H54 (cell line): ENCODE measurements at regions not wholly inside any gene's neighbourhood (a gene's known extent, or its start where the extent isn't known, plus 50 kb on each side); places are given as distances from the start of the nearest gene placed in this dataset.

Experiments
- DNase-seq: peaks from one replicate; pipeline ENCODE4 v3.0.0; 2011; ENCODE audit warnings: low spot score, mixed read lengths; ENCODE audit not compliant: insufficient read length
- FAIRE-seq: peaks from 3 replicates; lab custom pipeline; 2011; peaks lifted over from hg19 to GRCh38; lab: Jason Lieb, UNC
- POLR2A ChIP-seq: IDR thresholded peaks from 2 replicates; pipeline ENCODE4 v1.6.1; 2011; ENCODE audit warnings: low read depth, mild to moderate bottlenecking, low read length

DNA sequence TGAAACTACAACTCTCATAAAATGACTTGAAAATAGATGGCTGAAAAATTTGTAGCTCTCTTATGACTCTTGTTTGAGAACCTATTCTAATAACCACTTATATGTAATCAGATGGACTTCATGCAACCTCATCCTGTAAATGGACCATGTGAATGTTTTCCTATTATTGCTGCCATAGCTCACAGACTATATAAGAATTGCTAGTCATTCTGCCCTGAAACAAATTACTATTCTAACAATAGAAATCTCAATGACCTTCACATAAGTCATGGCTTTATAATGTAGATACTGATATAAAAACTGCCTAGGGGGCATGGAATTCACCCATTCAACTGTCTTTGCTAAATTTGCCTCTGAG is 1111.0 kb upstream of the ATXN8OS start:
- DNase-seq, result no peak

DNA sequence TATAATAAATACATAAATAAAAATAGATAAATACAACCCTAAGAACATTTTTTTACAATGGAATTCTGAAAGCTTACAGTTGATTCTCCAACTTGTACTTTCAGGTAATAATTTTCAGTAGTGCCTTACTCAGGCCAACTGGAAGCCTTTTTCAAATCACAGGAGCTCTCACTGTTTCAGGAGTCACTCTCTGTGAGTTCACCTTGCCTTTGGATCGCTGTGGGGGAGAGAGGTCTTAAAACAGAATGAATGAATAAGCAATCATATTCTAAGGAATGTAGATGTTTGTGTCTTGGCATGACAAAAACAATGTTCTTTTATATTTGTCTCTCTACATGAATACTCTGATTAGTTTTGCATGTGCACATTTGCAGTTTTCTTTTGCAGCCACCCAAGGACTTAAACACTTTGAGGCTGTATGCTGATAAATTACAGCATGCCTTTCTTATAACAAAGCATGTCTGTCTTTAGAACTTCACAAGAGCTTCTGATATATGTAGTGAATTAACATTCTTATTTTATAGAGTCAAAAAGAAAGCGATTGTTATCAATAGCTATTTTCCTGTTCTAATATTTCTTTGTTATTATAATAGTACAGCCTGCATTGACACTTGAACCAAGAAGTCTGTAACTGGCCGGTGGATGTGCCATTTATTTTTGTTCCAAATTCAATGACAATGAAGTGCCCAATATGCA is 1111.5 kb upstream of the ATXN8OS start:
- no peak for TF ChIP-seq POLR2A
- FAIRE-seq, result no peak
- DNase-seq, result no peak

More for the DNA sequence above, 1111.0 kb upstream of the ATXN8OS start:
- TF ChIP-seq POLR2A, result no peak
- no peak for FAIRE-seq

DNA sequence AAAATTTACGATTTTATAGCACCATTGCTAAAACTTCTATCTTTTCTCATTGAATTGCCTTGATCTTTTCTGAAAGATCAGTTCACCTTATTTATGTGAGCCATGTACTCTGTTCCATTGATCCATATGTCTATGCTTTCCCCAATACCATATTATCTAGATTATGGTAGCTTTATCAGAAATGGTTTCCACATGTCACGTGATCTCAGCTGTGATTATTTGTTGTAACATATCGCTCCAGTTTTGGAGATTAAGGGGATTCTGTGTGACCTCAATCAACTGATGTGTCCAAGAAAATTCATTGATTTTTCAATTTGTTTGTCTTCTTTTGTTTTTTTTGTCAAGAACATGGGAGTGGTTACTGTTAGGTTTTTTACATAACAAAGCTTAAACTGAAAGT is 1114.5 kb upstream of the ATXN8OS start:
- FAIRE-seq (no peak), DNase-seq (no peak)
- TF ChIP-seq POLR2A, result no peak

DNA sequence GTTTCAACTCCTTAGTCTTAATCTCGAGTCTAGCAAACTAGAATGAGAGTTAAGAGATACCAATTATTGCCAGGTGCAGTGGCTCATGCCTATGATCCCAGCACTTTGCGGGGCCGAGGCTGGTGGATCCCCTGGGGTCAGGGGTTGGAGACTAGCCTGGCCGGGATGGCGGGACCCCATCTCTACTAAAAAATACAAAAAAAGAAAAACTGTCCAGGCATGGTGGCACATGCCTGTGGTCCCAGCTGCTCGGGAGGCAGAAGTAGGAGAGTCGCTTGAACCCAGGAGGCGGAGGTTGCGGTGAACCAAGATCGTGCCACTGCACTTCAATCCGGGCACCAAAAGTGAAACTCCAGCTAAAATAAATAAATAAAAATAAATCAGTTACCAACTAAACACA is 1119.5 kb upstream of the ATXN8OS start:
- TF ChIP-seq POLR2A, result no peak
- DNase-seq, result no peak
- no peak for FAIRE-seq

DNA sequence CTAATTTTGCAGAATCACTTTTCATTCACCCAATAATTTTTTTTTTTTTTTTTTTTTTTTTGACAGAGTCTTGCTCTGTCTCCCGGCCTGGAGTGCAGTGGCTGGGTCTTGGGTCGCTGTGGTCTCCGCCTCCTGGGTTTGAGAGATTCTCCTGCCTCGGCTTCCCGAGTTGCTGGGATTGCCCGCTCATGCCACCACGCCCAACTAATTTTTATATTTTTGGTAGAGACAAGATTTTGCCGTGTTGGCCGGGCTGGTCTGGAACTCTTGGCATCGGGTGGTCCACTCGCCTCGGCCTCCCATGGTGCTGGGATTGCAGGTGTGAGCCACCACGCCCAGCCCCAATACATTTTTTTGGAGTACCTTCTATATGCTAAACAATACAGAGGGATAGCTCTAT is 1120.0 kb upstream of the ATXN8OS start:
- no peak for DNase-seq
- no peak for TF ChIP-seq POLR2A
- no peak for FAIRE-seq

DNA sequence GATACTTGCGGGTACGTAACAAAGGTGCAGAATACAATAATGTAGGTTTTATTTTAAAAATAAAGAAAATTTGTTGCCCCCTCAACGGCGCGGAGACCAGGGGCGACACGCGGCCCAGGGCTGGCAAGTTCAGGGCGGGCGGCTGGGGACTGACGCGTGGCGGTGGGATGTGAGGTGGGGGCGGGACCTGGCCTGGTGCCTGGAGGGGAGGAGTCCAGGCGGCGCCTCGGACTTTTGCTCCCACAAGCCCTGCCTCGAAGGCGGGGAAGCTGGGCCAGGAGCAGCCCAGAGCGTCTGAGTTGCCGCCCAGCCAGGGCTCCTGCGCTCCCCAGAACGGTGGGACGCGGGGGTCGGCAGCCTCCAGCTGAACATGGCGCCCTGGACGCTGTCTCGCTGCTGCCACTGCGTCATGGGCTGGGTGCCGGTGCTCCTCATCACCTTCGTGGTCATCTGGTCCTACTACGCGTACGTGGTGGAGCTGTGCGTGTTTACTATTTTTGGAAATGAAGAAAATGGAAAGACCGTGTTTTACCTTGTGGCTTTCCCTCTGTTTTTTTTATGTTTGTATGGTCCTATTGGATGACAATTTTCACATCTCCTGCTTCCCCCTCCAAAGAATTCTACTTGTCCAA is 1122.8 kb upstream of the ATXN8OS start:
- no peak for TF ChIP-seq POLR2A
- no peak for FAIRE-seq
- no peak for DNase-seq

DNA sequence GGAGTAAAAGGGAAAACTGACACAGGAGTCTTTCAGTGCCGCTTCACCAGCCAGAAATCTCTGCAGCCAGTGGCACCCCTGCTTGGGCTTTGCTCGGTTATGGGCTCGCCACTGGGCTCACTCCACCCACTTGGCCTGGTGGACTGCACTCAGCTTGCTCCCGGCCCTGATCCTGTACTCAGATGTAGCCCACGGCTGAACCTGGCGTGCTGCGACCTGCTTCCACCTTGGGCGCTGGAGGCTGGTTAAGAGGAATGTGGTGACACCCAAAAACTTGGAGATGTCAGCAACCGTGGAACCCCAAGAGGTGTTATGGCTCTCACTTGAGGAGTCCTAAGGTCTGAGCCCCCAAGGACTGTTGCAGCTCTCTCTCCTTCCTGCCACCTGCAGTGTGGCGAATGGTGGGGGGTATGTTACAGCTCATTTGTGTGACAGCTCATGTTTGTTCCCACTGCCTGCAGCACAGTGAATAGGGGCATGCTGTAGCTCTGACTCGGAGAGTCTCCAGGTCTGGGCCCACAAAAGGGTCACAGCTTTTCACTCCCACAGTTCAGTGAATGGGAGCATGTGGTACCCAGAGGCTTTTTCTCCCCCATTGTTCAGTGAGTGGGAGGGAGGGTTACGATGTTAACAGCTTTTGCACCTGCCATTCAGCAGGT is 1124.5 kb upstream of the ATXN8OS start:
- no peak for FAIRE-seq
- no peak for TF ChIP-seq POLR2A
- DNase-seq, result no peak

DNA sequence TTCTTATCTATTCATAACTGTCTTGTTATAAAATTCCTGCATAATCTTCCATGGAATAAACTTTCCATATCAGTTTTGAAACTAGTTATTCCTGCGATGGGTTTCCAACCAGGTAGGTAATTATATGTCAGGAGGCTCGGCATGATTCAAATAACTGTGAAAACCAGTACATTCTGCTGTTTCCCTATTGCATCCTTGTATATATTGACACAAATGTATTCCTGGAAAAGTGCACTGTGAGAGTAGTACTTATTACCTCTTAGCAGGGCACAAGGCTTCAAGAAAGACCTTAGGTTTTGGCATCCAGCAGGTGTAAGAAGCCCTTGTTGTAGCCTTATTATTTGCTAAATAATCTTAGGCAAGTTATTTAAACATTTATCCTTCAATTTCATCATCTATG is 1131.3 kb upstream of the ATXN8OS start:
- TF ChIP-seq POLR2A, result no peak
- FAIRE-seq, result no peak
- DNase-seq, result no peak

DNA sequence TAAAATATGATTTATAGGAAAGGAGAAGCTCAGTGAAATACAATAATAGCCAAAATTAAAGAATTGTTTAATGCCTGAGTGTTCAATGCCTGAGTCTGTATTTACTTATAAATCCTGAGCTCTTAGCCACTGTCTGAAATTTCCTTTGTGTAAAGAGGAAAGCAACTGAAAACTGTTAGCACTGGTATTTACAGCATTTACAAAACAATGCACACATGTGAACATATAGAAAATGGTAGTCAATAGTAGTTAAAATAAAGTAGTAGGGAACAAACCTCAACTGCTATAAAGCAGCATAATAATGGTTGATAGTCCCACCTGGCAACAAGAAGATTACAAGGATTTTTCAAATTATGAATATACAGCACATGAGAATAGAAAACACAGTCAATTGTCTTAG is 1137.1 kb upstream of the ATXN8OS start:
- no peak for DNase-seq
- no peak for TF ChIP-seq POLR2A
- FAIRE-seq, result no peak

DNA sequence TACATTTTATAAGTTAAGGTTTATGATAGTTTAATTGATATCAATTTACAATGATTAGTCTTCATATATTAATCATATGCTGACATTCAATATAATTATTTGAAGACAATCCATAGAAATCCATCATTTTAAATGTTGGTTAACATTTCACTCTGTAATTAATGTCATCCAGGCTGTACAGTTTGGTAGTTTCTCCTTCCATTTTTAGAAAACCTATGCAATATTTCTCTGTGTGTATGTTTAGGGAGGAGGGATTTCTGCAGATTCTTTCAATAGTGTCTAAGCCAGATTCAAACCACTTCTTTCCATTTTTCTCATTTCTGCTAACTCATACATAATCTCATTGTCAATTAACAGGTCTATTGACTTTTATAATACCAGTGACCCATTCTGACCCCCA is 1159.0 kb upstream of the ATXN8OS start:
- DNase-seq (no peak), FAIRE-seq (no peak)
- TF ChIP-seq POLR2A, result no peak

DNA sequence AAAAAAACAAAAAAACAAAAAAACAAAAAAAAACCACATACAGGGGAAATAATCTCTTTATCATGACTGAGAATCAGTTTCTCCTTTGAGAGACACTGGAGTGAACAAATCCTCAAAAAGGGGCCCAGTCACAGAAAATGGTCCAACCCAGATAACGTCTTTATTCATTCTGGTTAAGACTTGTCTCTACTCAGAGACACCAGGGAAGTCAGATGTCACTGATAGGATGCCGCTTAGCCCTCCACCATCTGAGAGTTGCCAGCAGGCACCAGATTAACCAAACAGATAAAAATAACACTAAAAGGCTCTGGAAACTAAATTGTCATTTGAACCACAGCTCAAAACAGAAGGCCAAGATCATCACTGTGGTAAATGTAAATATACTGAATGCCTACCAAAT is 1163.4 kb upstream of the ATXN8OS start:
- no peak for FAIRE-seq
- no peak for TF ChIP-seq POLR2A

DNA sequence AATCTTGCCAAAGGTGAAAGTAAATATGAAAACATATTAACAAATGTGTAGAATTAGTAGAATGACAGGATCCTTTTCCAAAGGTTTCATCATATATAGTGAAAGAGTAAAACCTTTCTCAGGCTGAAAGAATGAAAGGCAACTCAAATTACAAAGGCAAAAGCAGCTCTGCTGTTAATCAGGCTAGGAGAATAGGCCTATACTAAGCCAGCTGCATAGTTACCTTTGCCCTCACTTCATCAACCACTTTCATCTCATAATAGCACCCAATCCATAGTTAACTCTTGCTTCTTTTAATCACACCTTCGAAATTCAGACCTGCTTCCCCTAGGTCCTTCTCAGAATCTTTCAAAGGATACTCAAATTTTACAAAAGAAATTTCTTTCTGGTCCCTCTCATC is 1167.6 kb upstream of the ATXN8OS start:
- FAIRE-seq (no peak), DNase-seq (no peak)
- no peak for TF ChIP-seq POLR2A

More for the DNA sequence above, 1163.4 kb upstream of the ATXN8OS start:
- DNase-seq, result no peak

DNA sequence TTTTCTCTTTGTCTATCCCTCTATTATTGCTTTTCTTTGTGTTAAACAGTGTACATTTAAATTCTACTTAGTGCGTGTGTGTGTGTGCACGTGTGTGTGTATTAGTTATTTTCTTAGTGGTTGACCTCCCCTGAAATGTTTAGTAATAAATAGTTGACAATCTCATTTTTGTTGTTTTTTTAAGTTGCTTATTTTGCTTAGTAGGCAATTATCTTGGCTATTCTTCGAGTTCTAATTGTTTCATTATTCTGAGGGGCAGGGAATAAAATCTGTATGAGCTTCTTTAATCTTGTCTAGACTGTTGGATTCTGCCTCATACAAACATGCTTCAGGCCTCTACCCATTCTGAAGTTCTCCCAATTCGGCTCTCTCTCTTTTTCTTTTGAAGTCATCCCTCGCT is 1169.0 kb upstream of the ATXN8OS start:
- no peak for DNase-seq
- FAIRE-seq, result no peak
- TF ChIP-seq POLR2A, result no peak

DNA sequence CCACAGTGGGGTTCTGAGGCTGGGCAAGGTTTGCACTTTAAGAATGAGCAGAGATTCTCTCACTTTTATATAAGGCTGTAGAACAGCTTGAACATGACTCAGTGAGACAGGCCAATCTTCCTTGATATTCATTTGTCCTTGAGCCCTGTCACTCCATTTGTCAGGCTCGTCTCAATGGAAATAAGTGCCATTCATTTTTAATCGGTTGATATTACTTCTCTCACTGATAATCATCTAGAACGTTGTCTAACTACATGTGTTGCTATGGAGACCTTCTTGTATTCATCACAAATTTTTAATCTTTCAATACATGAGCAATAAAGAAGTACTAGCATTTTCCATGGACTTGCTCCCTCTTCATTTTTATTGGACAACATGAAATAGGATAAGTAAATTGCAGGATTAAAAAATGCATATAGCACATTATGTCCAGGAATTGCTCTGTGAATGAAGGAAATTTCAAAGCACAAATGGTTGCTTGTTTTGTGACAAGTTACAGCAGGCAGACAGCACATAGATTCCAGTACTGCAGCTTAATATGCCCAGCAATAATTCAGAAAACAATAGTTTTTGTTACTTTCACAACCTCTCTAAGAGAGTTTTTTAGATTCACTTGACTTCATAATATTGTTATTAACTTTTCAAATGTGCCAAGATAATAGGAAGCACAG is 1178.4 kb upstream of the ATXN8OS start:
- FAIRE-seq (no peak), DNase-seq (no peak)
- TF ChIP-seq POLR2A, result no peak
